IMR-90 (cell line): ENCODE measurements at regions not wholly inside any gene's neighbourhood (a gene's known extent, or its start where the extent isn't known, plus 50 kb on each side); places are given as distances from the start of the nearest gene placed in this dataset.

Experiments
- ATAC-seq: fragments of 200-7000 bp; cut with Tn5 transposase; 2 replicates; pipeline ENCODE4 v1.9.1; 2020; ENCODE audit warnings: low read depth, mild to moderate bottlenecking, moderate library complexity
- BruUV-seq: library from RNA; stranded (reverse); fragments of 400-500 nt; replicated peaks from 2 replicates; lab custom pipeline; 2021; lab: Mats Ljungman, UMichigan
- CTCF ChIA-PET: fragments of 300-600 bp; formaldehyde crosslinking; extraction: SDS; loops from one replicate; lab custom pipeline; 2021; ENCODE audit warnings: antibody characterized with exemption; lab: Yijun Ruan, JAX
- POLR2A ChIA-PET: fragments of 300-600 bp; sonication (Branson Sonifier 250); formaldehyde crosslinking; loops from one replicate; lab custom pipeline; 2022; ENCODE audit warnings: antibody characterized with exemption; ENCODE audit not compliant: unreplicated experiment; lab: Charles Lee
- DNase-seq: peaks from one replicate; pipeline ENCODE4 v3.0.0; 2013
- H2AFZ ChIP-seq: replicated peaks from 2 replicates; pipeline ENCODE3; 2013; ENCODE audit warnings: low read length, mild to moderate bottlenecking; ENCODE audit not compliant: poor library complexity
- H2AK5ac ChIP-seq: 2 replicates; pipeline ENCODE4 v1.6.1; 2013; ENCODE audit warnings: low read depth, low read length, inconsistent platforms
- H2AK9ac ChIP-seq: replicated peaks from 2 replicates; pipeline ENCODE3; 2013; ENCODE audit warnings: mild to moderate bottlenecking, low read depth, low read length, moderate library complexity; ENCODE audit not compliant: poor library complexity
- H2BK120ac ChIP-seq: 2 replicates; pipeline ENCODE4 v1.6.1; 2013; ENCODE audit warnings: low read depth, low read length, inconsistent platforms
- H2BK15ac ChIP-seq: 3 replicates; pipeline ENCODE4 v1.6.1; 2013; ENCODE audit warnings: low read depth, low read length, inconsistent platforms
- H2BK20ac ChIP-seq: 2 replicates; pipeline ENCODE4 v1.6.1; 2013; ENCODE audit warnings: low read depth, mild to moderate bottlenecking, inconsistent platforms, low read length, moderate library complexity
- H2BK5ac ChIP-seq: 2 replicates; pipeline ENCODE4 v1.6.1; 2013; ENCODE audit warnings: mild to moderate bottlenecking, low read depth, low read length, inconsistent platforms; ENCODE audit not compliant: poor library complexity, severe bottlenecking
- H3K14ac ChIP-seq: replicated peaks from 2 replicates; pipeline ENCODE4 v1.6.1; 2013; ENCODE audit warnings: low read depth, low read length, inconsistent platforms
- H3K18ac ChIP-seq: 2 replicates; pipeline ENCODE4 v1.6.1; 2013; ENCODE audit warnings: low read depth, low read length, control low read depth
- H3K23ac ChIP-seq: 2 replicates; pipeline ENCODE4 v1.6.1; 2013; ENCODE audit warnings: low read depth, low read length, inconsistent platforms
- H3K27ac ChIP-seq: 2 replicates; pipeline ENCODE4 v1.5.1; 2013; ENCODE audit warnings: mild to moderate bottlenecking, control low read depth, low read length; ENCODE audit not compliant: insufficient read depth
- H3K27me3 ChIP-seq: 2 replicates; pipeline ENCODE4 v1.6.1; 2013; ENCODE audit warnings: low read length; ENCODE audit not compliant: control insufficient read depth, insufficient read depth
- H3K36me3 ChIP-seq: 2 replicates; pipeline ENCODE4 v1.6.1; 2013; ENCODE audit warnings: low read length, mixed read lengths; ENCODE audit not compliant: control insufficient read depth, insufficient read depth
- H3K4ac ChIP-seq: 2 replicates; pipeline ENCODE4 v1.6.1; 2013; ENCODE audit warnings: low read depth, low read length, inconsistent platforms
- H3K4me1 ChIP-seq: 2 replicates; pipeline ENCODE4 v1.6.1; 2013; ENCODE audit warnings: low read length, mixed read lengths; ENCODE audit not compliant: control insufficient read depth, insufficient read depth
- H3K4me2 ChIP-seq: 2 replicates; pipeline ENCODE4 v1.6.1; 2013; ENCODE audit warnings: low read depth, mild to moderate bottlenecking, control low read depth, low read length, moderate library complexity
- H3K4me3 ChIP-seq: 2 replicates; pipeline ENCODE4 v1.5.1; 2013; ENCODE audit warnings: low read depth, mild to moderate bottlenecking, control low read depth, low read length, moderate library complexity; ENCODE audit not compliant: insufficient read depth
- H3K56ac ChIP-seq: 2 replicates; pipeline ENCODE4 v1.6.1; 2013; ENCODE audit warnings: low read length, inconsistent platforms; ENCODE audit not compliant: insufficient read depth; ENCODE audit errors: extremely low read depth
- H3K79me1 ChIP-seq, 2 experiments: 2 replicates each; pipeline ENCODE4 v1.6.1; 2013; ENCODE audit warnings: low read length in 2 of 2, inconsistent platforms in 1 of 2, low read depth in 1 of 2
- H3K9ac ChIP-seq: 2 replicates; pipeline ENCODE4 v1.6.1; 2013; ENCODE audit warnings: low read depth, low read length, control low read depth
- H3K9me1 ChIP-seq: 2 replicates; pipeline ENCODE4 v1.6.1; 2013; ENCODE audit warnings: low read length, inconsistent platforms; ENCODE audit not compliant: insufficient read depth
- H3K9me3 ChIP-seq: 2 replicates; pipeline ENCODE4 v1.6.1; 2013; ENCODE audit warnings: low read length; ENCODE audit not compliant: control insufficient read depth, insufficient read depth
- H4K20me1 ChIP-seq: 2 replicates; pipeline ENCODE4 v1.6.1; 2013; ENCODE audit warnings: low read length, inconsistent platforms; ENCODE audit not compliant: insufficient read depth
- H4K5ac ChIP-seq: 2 replicates; pipeline ENCODE4 v1.6.1; 2013; ENCODE audit warnings: mild to moderate bottlenecking, low read depth, low read length, control low read depth
- H4K8ac ChIP-seq, 2 experiments: 2 replicates each; pipeline ENCODE4 v1.6.1; 2013; ENCODE audit warnings: low read depth in 2 of 2, low read length in 2 of 2, control low read depth in 1 of 2, inconsistent platforms in 1 of 2
- H4K91ac ChIP-seq: 2 replicates; pipeline ENCODE4 v1.6.1; 2013; ENCODE audit warnings: low read depth, low read length, inconsistent platforms; ENCODE audit not compliant: insufficient read depth
- BHLHE40 ChIP-seq: fragments of 150-350 bp; IDR thresholded peaks from 2 replicates; pipeline ENCODE4 v1.6.1; 2016; ENCODE audit warnings: mild to moderate bottlenecking, low read depth, low read length
- CEBPB ChIP-seq: IDR thresholded peaks from 2 replicates; pipeline ENCODE4 v1.6.1; 2012; ENCODE audit warnings: low read depth, low read length, improper control_type of control experiment
- CHD1 ChIP-seq: IDR thresholded peaks from 2 replicates; pipeline ENCODE4 v1.6.1; 2012; ENCODE audit warnings: low read depth, low read length, improper control_type of control experiment
- MXI1 ChIP-seq: IDR thresholded peaks from 2 replicates; pipeline ENCODE4 v1.6.1; 2012; ENCODE audit warnings: low read depth, mild to moderate bottlenecking, low read length, moderate library complexity, borderline replicate concordance
- NFE2L2 ChIP-seq: fragments of 150-350 bp; IDR thresholded peaks from 2 replicates; pipeline ENCODE4 v1.6.1; 2016; ENCODE audit warnings: low read depth, mild to moderate bottlenecking, low read length
- RFX5 ChIP-seq: IDR thresholded peaks from 2 replicates; pipeline ENCODE4 v1.8.0; 2012; ENCODE audit warnings: low read depth, mild to moderate bottlenecking, low read length, moderate library complexity
- SMC3 ChIP-seq: fragments of 150-350 bp; IDR thresholded peaks from 2 replicates; pipeline ENCODE4 v1.6.1; 2016; ENCODE audit warnings: low read depth, mild to moderate bottlenecking, antibody characterized with exemption, low read length, moderate library complexity
- USF2 ChIP-seq: fragments of 150-350 bp; IDR thresholded peaks from 2 replicates; pipeline ENCODE4 v1.6.1; 2017; ENCODE audit warnings: mild to moderate bottlenecking, antibody characterized with exemption, low read length, low read depth
- WGBS, 2 experiments: methylation state at CpG; one replicate each; pipeline versions ENCODE4 v1.1.5 to v1.1.7; 2013; ENCODE audit warnings: missing lambda C conversion rate in 2 of 2; ENCODE audit not compliant: insufficient read length in 1 of 2; ENCODE audit errors: extremely low coverage in 2 of 2; 5-methylcytosine and 5-hydroxymethylcytosine counted together
- dilution Hi-C: fragments of 300-500 bp; cut with HindIII; formaldehyde crosslinking; loops from one replicate; pipeline ENCODE4 v1.14.3; 2018; ENCODE audit warnings: low sequenced_read_pairs; ENCODE audit not compliant: unreplicated experiment
- in situ Hi-C: fragments of 300-500 bp; cut with MboI; formaldehyde crosslinking; loops from 3 replicates; pipeline ENCODE4 v1.14.3; 2019; ENCODE audit warnings: low sequenced_read_pairs, inconsistent platforms, mixed read lengths
- intact Hi-C: fragments of 100-400 bp; cut with micrococcal nuclease; formaldehyde crosslinking; loops from 2 replicates; pipeline ENCODE4 v1.10.0; 2022

DNA sequence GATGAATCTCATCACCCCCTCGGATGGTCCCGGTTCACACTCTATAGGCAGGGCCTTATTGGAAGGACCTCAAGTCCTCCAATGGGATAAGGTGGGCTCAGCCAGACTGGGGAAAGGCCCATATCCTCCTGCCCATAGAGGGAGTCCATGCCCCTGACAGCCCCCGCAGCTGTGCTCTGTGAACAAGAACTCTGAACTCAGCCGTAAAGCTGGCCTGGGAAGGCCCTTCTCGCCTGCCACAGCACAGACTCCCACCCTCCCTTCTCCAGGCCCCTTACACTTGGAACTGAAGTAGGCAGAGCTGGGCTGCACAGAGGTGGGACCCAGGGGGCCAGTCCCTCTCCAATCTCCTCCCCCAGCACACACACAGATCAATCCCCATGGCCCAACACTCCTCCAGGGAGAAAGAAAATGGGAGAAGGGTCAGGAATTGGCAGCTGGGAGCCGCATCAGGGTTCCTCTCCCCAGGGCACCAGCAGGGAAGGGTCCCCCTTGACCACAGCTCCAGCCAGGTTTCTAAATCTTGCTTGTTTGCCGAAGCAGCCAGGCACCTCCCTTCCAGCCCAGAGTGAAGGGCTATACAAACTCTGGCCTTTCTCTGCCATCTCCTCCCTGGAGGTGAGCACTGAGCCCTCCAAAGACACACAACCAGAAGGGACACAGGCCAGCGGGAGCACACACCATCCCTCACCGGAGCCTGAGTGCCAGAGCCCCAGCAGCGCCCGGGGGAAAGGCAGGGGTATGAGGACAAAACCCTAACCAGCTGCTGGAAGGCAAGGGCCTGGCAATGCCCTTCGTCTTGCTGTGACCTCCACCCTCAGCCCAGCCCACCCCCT is 454.1 kb downstream of the SOX9 start:
- Histone ChIP-seq H3K79me1 (peaks cover 42 to 76% of the 10 kb centered on the region in 2 experiments), H3K9me1 (peaks cover 19% of the 10 kb centered on the region), H2BK20ac (no peak overlapping the region), H3K14ac (no peak overlapping the region), H3K4ac (no peak overlapping the region), H3K18ac (no peak overlapping the region), H2BK5ac (no peak overlapping the region), H4K8ac (no peak overlapping the region), H3K4me3 (no peak overlapping the region), H3K56ac (no peak overlapping the region), H4K20me1 (peaks cover 38% of the 10 kb centered on the region), H3K9ac (no peak overlapping the region), H2BK15ac (no peak overlapping the region), H3K4me2 (no peak overlapping the region), H3K27ac (no peak overlapping the region), H3K4me1 (peaks cover 13% of the 10 kb centered on the region), H2BK120ac (no peak overlapping the region; the same call in 1 of the 2 replicates), H3K36me3 (no peaks in the 10 kb centered on the region), H4K91ac (no peak overlapping the region), H2AFZ (no peak overlapping the region), H3K9me3 (no peaks in the 10 kb centered on the region), H3K23ac (no peak overlapping the region), H2AK5ac (peak overlapping the region; percentile 11; the same call in 1 of the 2 replicates), H3K27me3 (no peaks in the 10 kb centered on the region), H2AK9ac (no peak overlapping the region), H4K5ac (no peak overlapping the region)
- no TSS peak for BruUV-seq
- ChIA-PET CTCF (no interaction called here), POLR2A (no interaction called here)
- no CpG with 5 or more reads among the region's 12 CpGs for WGBS, 2 experiments
- no peak for TF ChIP-seq BHLHE40
- no peak for TF ChIP-seq CHD1
- no peak for TF ChIP-seq NFE2L2
- no peak for TF ChIP-seq MXI1
- no peak for TF ChIP-seq SMC3
- TF ChIP-seq RFX5: no peak
- no peak for TF ChIP-seq CEBPB
- no peak for TF ChIP-seq USF2
- intact Hi-C loops: no loop called here
- no peak for ATAC-seq
- in situ Hi-C loops: loop anchor here (10.0 to 25.0 kb wide), 3 partner anchors 140 to 787 kb away; no protein-coding TSS in a partner anchor
- DNase-seq: no peak
- dilution Hi-C loops: no loop called here
